IPS DF 6.9 (cell line): ENCODE measurements at regions not wholly inside any gene's neighbourhood (a gene's known extent, or its start where the extent isn't known, plus 50 kb on each side); places are given as distances from the start of the nearest gene placed in this dataset.

Source experiments
- DNase-seq: peaks from one replicate; pipeline ENCODE4 v3.0.0-alpha.2; 2013; ENCODE audit warnings: low read depth, low spot score
- H3K27ac ChIP-seq: one replicate; pipeline ENCODE4 v1.5.1; 2013; ENCODE audit warnings: low read length, control low read depth
- H3K27me3 ChIP-seq: 2 replicates; pipeline ENCODE4 v1.6.1; 2013; ENCODE audit warnings: mild to moderate bottlenecking, low read length; ENCODE audit not compliant: control insufficient read depth, insufficient read depth
- H3K36me3 ChIP-seq: 2 replicates; pipeline ENCODE4 v1.6.1; 2013; ENCODE audit warnings: low read length; ENCODE audit not compliant: control insufficient read depth, insufficient read depth
- H3K4me1 ChIP-seq: 2 replicates; pipeline ENCODE4 v1.6.1; 2013; ENCODE audit warnings: low read length; ENCODE audit not compliant: control insufficient read depth, insufficient read depth
- H3K4me3 ChIP-seq: 2 replicates; pipeline ENCODE4 v1.5.1; 2013; ENCODE audit warnings: mild to moderate bottlenecking, low read length
- H3K9me3 ChIP-seq: 2 replicates; pipeline ENCODE4 v1.6.1; 2013; ENCODE audit warnings: low read length, inconsistent platforms; ENCODE audit not compliant: control insufficient read depth, insufficient read depth
- WGBS: extraction: QIAGEN DNeasy Blood & Tissue Kit; methylation state at CpG from one replicate; pipeline ENCODE4 v1.1.7; 2013; ENCODE audit warnings: mixed read lengths, missing lambda C conversion rate; ENCODE audit not compliant: insufficient read length, insufficient coverage; 5-methylcytosine and 5-hydroxymethylcytosine counted together

DNA sequence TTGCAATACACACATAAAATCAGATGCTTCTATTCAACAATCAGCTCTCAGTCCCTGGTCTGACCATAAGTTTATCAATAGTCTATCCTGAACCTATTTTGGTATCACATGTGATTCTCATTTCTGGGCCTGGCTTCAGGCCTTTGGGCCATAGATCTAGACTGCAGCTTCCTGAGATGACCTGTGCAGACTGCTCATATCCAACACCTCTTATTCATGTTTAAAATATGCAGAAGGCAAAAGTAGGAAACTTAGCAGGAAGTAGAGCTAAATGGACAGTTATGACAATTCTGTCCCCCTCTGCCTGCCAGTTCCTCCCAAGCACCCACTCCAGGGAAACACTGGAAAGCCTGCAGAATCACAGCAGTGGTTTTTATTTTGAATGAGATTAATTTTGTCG lies 53.3 kb downstream of the C7orf25 start:
- Histone ChIP-seq H3K27me3 (no peaks in the 10 kb centered on the region), H3K4me3 (no peak overlapping the region), H3K27ac (no peak overlapping the region), H3K9me3 (no peaks in the 10 kb centered on the region), H3K4me1 (no peaks in the 10 kb centered on the region; the same call in 1 of the 2 replicates), H3K36me3 (no peaks in the 10 kb centered on the region)
- WGBS = no CpG with 5 or more reads among the region's 1 CpG
- DNase-seq = no peak

DNA sequence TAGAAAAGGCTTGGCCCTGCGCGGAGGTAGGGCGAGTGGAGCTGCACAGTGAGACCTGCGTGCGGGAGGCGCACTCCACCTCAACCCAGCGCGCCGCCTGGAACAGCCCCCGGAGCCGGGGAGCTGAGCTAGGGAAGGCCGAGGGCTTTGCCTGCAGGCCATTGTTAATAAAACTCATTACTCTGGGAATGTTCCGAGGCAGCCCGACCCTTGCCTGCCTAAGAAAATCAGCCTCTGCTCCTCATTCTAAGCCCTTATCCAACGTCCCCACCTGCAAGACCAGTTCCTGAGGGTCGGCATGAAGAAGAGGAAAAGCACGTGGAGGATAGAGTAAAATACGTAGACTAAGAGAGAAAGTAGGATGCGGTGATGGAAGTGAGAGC lies 55.3 kb downstream of the C7orf25 start:
- 100% methylated on average over 3 of the region's 19 CpGs for WGBS
- H3K9me3 ChIP-seq = no peaks in the 10 kb centered on the region
- no peaks in the 10 kb centered on the region for H3K36me3 ChIP-seq
- no peak for DNase-seq
- H3K27me3 ChIP-seq = no peaks in the 10 kb centered on the region
- H3K4me1 ChIP-seq = no peaks in the 10 kb centered on the region; the same call in 1 of the 2 replicates
- H3K27ac ChIP-seq = no peak overlapping the region
- H3K4me3 ChIP-seq = no peak overlapping the region

DNA sequence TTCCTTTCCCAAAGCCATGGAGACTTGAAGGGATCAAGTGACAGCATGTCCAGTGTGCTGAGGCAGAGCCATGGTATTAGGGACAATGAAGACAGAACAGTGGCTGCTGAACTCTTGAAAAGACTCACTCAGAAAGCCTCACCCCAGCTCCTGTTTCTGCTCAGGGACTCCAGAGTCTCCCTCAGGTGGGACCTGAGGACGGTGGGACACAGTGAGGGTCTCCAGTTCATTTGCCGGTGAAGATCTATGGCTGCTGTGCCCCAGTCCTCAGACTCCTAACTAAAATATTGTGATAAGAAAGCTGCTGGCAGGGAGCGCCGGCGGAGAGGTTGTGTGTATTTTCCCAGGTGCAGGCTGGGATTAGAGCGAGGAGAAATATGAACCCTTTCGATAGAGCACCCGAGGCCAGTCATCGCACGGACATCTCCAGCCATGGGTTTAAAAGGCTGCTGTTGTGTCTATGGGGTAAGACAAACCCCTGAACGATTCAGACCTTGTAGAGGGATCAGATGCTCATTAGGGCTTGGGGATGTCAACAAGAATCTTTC lies 57.2 kb downstream of the C7orf25 start:
- WGBS = no CpG with 5 or more reads among the region's 11 CpGs
- no peak overlapping the region for H3K4me3 ChIP-seq
- H3K4me1 ChIP-seq = no peaks in the 10 kb centered on the region; the same call in 1 of the 2 replicates
- H3K9me3 ChIP-seq = no peaks in the 10 kb centered on the region
- no peak overlapping the region for H3K27ac ChIP-seq
- H3K36me3 ChIP-seq = no peaks in the 10 kb centered on the region
- no peak for DNase-seq
- H3K27me3 ChIP-seq = no peaks in the 10 kb centered on the region

DNA sequence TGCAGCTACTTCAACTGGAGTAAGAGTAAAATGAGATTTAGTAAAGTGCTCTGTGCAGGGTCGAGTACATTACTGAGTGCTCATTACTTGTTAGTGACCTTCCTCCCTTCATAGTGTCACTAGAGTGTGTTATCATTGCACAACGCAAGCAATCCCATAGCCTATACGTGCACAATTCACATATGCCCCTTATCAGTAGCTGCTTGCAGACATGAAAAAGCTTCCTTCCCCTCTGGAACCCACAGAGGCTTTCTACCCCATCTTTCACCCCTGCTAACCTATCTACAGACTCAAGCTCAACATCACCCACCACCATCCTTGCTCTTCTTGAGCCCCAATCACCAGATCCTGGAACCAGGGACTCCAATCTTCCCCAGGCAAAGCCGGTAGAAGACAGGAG lies 59.3 kb downstream of the C7orf25 start:
- Histone ChIP-seq H3K36me3 (no peaks in the 10 kb centered on the region), H3K4me3 (no peak overlapping the region), H3K4me1 (no peaks in the 10 kb centered on the region; the same call in 1 of the 2 replicates), H3K9me3 (no peaks in the 10 kb centered on the region), H3K27me3 (no peaks in the 10 kb centered on the region), H3K27ac (no peak overlapping the region)
- DNase-seq = no peak
- WGBS = no CpG with 5 or more reads among the region's 4 CpGs

DNA sequence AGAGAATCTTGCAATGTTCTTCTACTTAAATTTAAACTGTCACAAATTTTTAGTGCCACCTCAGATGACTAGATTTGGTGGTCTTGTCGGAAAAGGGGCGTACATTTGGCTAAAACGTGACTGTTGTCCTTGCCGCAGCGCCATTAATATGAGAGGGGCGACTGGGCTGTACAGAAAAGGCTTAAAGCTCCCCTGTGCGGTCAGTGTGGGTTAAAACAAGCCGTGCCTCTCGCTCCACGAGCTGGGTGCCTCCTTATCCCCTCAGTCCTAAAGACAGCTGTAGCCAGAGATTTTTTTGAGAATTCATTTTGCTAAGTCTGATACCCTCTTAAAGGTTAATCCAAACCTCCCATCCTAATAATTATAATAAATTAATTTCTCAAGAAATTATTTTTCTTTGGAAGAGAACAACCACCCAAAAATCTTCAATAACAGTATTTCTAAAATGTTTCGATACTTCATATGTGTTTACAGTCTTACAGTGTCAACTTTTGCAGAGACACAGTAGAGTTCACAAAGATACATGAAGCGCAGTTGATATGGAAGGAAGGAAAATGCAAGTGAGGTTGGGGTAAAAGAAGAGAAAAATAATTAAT lies 68.6 kb downstream of the C7orf25 start:
- Histone ChIP-seq H3K27ac (no peak overlapping the region), H3K27me3 (no peaks in the 10 kb centered on the region), H3K4me3 (no peak overlapping the region), H3K4me1 (no peaks in the 10 kb centered on the region), H3K9me3 (no peaks in the 10 kb centered on the region), H3K36me3 (no peaks in the 10 kb centered on the region)
- no CpG with 5 or more reads among the region's 12 CpGs for WGBS
- DNase-seq = peak; percentile 48

DNA sequence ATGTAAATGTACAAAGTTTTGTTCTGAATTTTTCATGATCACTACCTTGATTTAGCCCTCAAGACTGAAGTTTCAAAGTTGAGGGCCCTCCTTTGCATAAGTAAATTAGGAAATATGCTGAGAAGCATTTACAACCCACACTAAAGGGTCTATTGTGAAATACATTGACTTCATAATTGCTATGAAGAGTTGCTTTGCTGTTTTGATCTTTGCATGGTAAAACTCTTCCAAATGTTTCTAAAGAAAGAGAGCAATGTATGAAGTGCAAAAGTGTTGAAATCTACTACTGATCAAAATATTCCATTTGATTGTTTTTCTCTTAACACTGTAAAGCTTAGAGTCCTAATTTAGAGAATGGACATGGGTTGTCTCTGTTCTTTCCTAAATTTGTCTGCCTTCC lies 77.2 kb downstream of the C7orf25 start:
- Histone ChIP-seq H3K27me3 (no peaks in the 10 kb centered on the region), H3K9me3 (no peaks in the 10 kb centered on the region), H3K27ac (no peak overlapping the region), H3K4me1 (no peaks in the 10 kb centered on the region), H3K4me3 (no peak overlapping the region), H3K36me3 (no peaks in the 10 kb centered on the region)
- DNase-seq = no peak

DNA sequence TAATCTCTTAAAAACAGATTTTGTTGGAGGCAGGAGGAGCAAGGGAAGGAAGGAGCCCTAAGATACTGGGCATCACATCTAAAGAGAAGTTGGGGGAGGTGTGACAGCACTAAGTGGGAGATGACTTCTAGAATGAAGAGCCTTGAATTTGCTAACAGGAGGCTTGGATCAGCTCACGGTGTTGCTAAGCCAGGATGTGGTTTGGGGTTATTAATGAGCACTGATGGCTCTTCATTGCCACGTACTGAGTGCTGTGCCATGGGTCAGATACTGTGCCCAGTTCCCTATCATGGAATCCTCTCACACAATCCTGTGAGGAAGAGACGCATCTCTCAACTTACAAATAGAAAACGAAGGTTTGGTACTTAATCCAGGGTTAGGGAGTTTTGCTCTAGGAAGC lies 78.5 kb downstream of the C7orf25 start:
- WGBS = no CpG with 5 or more reads among the region's 4 CpGs
- DNase-seq = no peak
- Histone ChIP-seq H3K36me3 (no peaks in the 10 kb centered on the region), H3K9me3 (no peaks in the 10 kb centered on the region), H3K4me1 (no peaks in the 10 kb centered on the region), H3K4me3 (no peak overlapping the region), H3K27ac (no peak overlapping the region), H3K27me3 (no peaks in the 10 kb centered on the region)

DNA sequence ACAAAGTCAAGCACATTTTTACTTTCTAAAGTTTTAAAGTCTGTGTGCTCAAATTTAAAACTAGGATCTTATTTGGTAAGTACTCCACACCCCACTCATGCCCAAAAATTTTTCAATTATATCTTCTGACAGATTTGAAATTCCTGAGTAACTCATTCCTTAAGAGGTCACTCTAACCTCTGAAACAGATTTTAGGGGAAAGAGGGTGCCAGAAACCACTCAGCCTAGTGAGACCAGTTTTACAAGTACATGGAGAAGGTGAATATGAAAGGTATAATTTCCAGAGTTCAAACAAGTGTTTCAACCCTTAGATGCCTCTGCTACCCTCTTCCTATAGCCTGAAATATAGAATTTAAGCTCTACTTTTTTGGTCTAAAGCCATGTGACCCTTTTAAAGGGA lies 79.2 kb downstream of the C7orf25 start:
- Histone ChIP-seq H3K9me3 (no peaks in the 10 kb centered on the region), H3K4me3 (no peak overlapping the region), H3K27ac (no peak overlapping the region), H3K4me1 (no peaks in the 10 kb centered on the region), H3K27me3 (no peaks in the 10 kb centered on the region), H3K36me3 (no peaks in the 10 kb centered on the region)
- DNase-seq = no peak

DNA sequence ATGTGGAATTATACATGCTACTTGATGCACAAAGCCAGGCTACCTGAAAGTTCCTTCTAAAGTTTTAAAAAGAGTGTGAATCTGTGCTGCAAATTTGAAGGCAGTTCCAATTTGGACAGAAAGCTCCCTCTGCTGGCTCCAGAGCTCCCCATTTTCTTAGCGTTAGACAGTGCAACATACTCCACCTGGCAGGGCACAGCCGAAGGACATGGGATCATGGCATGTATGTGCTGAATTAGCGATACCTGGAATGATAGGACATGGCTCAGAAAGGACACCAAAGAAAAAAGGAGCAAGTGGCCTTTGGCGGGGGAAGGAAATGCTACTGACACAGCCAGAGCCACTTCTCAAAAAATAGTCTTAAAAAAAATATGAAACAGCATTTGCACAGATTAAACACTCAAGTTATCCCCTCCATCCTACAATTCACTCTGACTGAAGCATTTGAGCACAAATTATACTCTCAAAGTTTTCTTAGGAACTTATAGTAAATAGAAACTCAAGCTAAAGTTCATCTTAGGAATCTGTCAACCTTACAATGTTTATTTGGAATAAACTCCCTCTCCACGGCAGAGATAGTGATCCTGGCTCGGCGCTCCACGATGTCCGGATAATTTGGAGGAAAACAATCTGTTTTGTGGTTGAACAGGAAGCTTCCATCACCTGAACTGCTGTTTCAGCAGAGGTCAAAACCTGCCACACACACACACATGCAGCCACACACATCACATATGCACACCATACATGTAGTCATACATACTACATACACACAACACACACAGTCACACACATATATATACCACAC lies 80.0 kb downstream of the C7orf25 start:
- Histone ChIP-seq H3K27ac (no peak overlapping the region), H3K4me1 (no peaks in the 10 kb centered on the region), H3K36me3 (no peaks in the 10 kb centered on the region), H3K27me3 (no peaks in the 10 kb centered on the region), H3K9me3 (no peaks in the 10 kb centered on the region), H3K4me3 (no peak overlapping the region)
- DNase-seq = peak; percentile 27
- WGBS = no CpG with 5 or more reads among the region's 9 CpGs

DNA sequence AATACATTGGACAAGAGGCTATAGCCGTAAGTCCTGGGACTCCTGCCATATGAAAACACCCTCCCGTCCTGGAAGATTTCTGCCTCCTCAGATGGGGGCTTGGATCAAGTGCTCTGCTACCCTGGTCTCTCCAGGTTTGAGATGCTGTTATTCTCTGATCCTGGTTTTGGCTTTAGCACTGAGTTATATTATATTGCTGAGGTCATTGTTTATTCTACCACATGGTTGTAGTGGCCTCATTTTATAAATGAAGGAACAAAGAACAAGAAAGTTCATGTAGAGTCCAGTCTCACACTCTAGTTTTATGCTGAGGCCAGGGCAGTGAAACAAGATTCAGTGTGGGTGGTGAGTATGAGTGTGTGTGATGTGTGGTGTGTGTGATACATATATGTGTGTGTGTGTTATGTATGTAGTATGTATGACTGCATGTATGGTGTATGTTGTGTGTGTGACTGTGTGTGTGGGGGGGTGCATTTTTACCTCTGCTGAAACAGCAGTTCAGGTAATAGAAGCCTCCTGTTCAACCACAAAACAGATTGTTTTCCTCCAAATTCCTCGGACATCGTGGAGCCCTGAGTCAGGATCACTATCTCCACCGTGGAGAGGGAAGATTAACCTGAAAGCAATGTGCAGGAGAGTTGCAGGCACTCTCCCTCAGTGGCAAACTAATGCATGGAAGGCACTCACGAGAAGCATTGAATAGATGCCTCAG lies 80.7 kb downstream of the C7orf25 start:
- H3K27ac ChIP-seq = no peak overlapping the region
- WGBS = no CpG with 5 or more reads among the region's 6 CpGs
- no peak overlapping the region for H3K4me3 ChIP-seq
- H3K9me3 ChIP-seq = no peaks in the 10 kb centered on the region
- no peaks in the 10 kb centered on the region for H3K36me3 ChIP-seq
- H3K4me1 ChIP-seq = no peaks in the 10 kb centered on the region
- no peak for DNase-seq
- no peaks in the 10 kb centered on the region for H3K27me3 ChIP-seq
